A549 (cell line): ENCODE measurements at regions not wholly inside any gene's neighbourhood (a gene's known extent, or its start where the extent isn't known, plus 50 kb on each side); places are given as distances from the start of the nearest gene placed in this dataset.

Experiments used
- CTCF ChIP-seq: fragments of >200 bp; sonication (Bioruptor Twin); formaldehyde crosslinking; IDR thresholded peaks from 3 replicates; pipeline ENCODE4 v1.5.1; 2016
- KDM1A ChIP-seq: fragments of 200-600 bp; sonication (generic); IDR thresholded peaks from 2 replicates; pipeline ENCODE4 v1.6.1; 2016; ENCODE audit warnings: low read depth, mild to moderate bottlenecking
- MAX ChIP-seq: IDR thresholded peaks from 2 replicates; pipeline ENCODE4 v1.6.1; 2012
- MAZ ChIP-seq: fragments of 150-350 bp; IDR thresholded peaks from 2 replicates; pipeline ENCODE4 v1.6.1; 2014; ENCODE audit warnings: antibody characterized with exemption, low read depth, low read length, borderline replicate concordance
- MYC ChIP-seq: IDR thresholded peaks from 2 replicates; pipeline ENCODE4 v1.6.1; 2012; ENCODE audit warnings: mild to moderate bottlenecking, inconsistent platforms, low read length, improper control_type of control experiment, borderline replicate concordance
- NFE2L2 ChIP-seq: fragments of 150-350 bp; conservative IDR thresholded peaks from 2 replicates; pipeline ENCODE4 v1.6.1; 2014; ENCODE audit warnings: low read length
- NR3C1 ChIP-seq: fragments of >200 bp; sonication (Bioruptor Twin); formaldehyde crosslinking; IDR thresholded peaks from 3 replicates; pipeline ENCODE4 v1.6.1; 2017
- RCOR1 ChIP-seq: fragments of 150-350 bp; IDR thresholded peaks from 2 replicates; pipeline ENCODE4 v1.6.1; 2014; ENCODE audit warnings: antibody characterized with exemption, low read length, low read depth
- REST ChIP-seq: fragments of 200-600 bp; sonication (generic); IDR thresholded peaks from 2 replicates; pipeline ENCODE4 v1.6.1; 2016; ENCODE audit warnings: antibody characterized with exemption, mild to moderate bottlenecking, moderate library complexity
- RNF2 ChIP-seq: fragments of 200-600 bp; sonication (generic); IDR thresholded peaks from 2 replicates; pipeline ENCODE4 v1.6.1; 2016; ENCODE audit warnings: low read depth, mild to moderate bottlenecking, antibody characterized with exemption, moderate library complexity, borderline replicate concordance
- SREBF2 ChIP-seq: fragments of 450-650 bp; IDR thresholded peaks from 2 replicates; pipeline ENCODE4 v1.6.1; 2014; ENCODE audit warnings: mild to moderate bottlenecking, moderate library complexity
- TP53 ChIP-seq: fragments of 250-450 bp; sonication (Bioruptor Pico); IDR thresholded peaks from 2 replicates; pipeline ENCODE4 v1.5.0; 2021; ENCODE audit warnings: mild to moderate bottlenecking, moderate library complexity
- USF2 ChIP-seq: fragments of 450-650 bp; IDR thresholded peaks from 2 replicates; pipeline ENCODE4 v1.6.1; 2014; ENCODE audit warnings: antibody characterized with exemption
- ZNF302 ChIP-seq: fragments of 250-450 bp; sonication (Bioruptor Pico); IDR thresholded peaks from 2 replicates; pipeline ENCODE4 v1.9.0; 2021; ENCODE audit warnings: inconsistent platforms, mild to moderate bottlenecking, moderate library complexity

- TF ChIP-seq MAX: no peak
- no peak for TF ChIP-seq ZNF302 (CRISPR knock-in tag)
- no peak for TF ChIP-seq MAZ
- TF ChIP-seq KDM1A: no peak
- TF ChIP-seq CTCF: no peak
- no peak for TF ChIP-seq NR3C1
- TF ChIP-seq RNF2: no peak
- TF ChIP-seq USF2: no peak
- no peak for TF ChIP-seq SREBF2
- TF ChIP-seq RCOR1: no peak
- TF ChIP-seq TP53 (CRISPR knock-in tag): no peak
- no peak for TF ChIP-seq REST
- no peak for TF ChIP-seq NFE2L2
- TF ChIP-seq MYC: no peak
Observed at GRCh38 chr4:177713454-177713853, 271.2 kb upstream of the AGA start.
